ENCODE measurements at regions not wholly inside any gene's neighbourhood (a gene's known extent, or its start where the extent isn't known, plus 50 kb on each side); places are given as distances from the start of the nearest gene placed in this dataset.

- TF ChIP-seq ZFX (IDR thresholded peaks at IDR 0.05) (no peak), CTCF (conservative IDR thresholded peaks at IDR 0.05) (no peak)
These were observed 67.9 kb upstream of the LPAR1 start for GRCh38 chr9:111106202-111106601.

All from C4-2B (cell line).